HG02759 (cell line): ENCODE measurements at regions not wholly inside any gene's neighbourhood (a gene's known extent, or its start where the extent isn't known, plus 50 kb on each side); places are given as distances from the start of the nearest gene placed in this dataset.
A peak's percentile ranks its signal among the peaks of the same experiment; 100 is the strongest.
"Not testable (repeated sequence)": the region's sequence is repeated elsewhere in the genome, so short reads cannot be mapped to it uniquely, and the experiment has no call there.

Experiments used
- ATAC-seq: cut with Tn5 transposase; IDR thresholded peaks from one replicate; pipeline ENCODE4 v1.9.1; 2021; ENCODE audit warnings: mild to moderate bottlenecking, moderate library complexity; ENCODE audit not compliant: unreplicated experiment

GRCh38 chr18:961644-962355, 57.1 kb downstream of the ADCYAP1 start:
- ATAC-seq, result peak; percentile 59

GRCh38 chr18:963276-963675, 58.6 kb downstream of the ADCYAP1 start:
- no peak for ATAC-seq

GRCh38 chr18:965921-966758, 61.5 kb downstream of the ADCYAP1 start:
- no peak for ATAC-seq

DNA sequence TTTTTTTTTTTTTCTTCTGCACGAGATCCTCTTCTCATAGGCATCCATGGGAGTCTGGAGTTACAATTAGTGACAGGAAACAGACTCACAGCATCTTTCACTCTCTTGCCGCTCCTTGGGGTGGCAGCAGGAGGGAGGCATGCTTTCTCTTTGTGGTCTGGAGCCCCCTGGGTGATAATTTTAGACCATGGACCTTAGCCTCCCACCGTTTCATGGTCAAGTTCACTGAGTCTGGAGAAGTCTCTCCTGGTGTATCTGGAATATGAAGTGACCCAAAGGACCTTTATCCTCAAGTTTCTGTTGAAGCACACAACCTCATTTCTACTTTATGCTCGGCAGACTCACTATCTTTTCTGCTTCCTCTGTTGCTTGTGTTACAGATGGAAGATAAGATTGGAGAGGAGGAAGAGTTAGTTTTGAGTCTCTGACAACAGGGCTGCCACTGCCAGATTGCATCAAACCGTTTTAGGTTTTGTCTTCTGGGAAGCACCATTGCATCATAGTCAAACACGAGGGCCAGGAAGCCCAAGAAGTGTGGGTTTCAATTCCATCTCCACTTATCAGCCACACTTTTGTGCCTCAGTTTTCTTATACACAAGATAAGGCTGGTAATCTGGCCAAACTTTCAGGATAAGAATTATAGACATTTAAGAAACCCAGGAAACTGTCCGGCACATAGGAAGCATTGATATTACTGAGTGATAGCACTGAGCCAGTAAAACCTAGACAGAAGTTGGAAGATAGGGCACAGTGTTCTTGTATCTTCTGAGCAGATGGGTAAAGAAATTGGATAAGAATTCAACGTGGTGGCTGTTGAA, 62.3 kb downstream of the ADCYAP1 start:
- ATAC-seq, result no peak

DNA sequence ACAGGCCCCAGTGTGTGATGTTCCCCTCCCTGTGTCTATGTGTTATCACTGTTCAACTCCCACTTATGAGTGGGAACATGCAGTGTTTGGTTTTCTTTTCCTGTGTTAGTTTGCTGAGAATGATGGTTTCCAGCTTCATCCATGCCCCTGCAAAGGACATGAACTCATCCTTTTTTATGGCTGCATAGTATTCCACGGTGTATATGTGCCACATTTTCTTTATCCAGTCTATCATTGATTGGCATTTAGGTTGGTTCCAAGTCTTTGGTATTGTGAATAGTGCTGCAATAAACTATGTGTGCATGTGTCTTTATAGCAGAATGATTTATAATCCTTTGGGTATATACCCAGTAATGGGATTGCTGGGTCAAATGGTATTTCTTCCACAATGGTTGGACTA, 64.2 kb downstream of the ADCYAP1 start:
- not testable (repeated sequence) for ATAC-seq

DNA sequence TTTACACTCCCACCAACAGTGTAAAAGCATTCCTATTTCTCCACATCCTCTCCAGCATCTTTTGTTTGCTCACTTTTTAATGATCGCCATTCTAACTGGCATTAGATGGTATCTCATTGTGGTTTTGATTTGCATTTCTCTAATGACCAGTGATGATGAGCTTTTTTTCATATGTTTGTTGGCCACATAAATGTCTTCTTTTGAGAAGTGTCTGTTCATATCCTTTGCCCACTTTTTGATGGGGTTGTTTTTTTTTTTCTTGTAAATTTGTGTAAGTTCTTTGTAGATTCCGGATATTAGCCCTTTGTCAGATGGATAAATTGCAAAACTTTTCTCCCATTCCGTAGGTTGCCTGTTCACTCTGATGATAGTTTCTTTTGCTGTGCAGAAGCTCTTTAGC, 64.6 kb downstream of the ADCYAP1 start:
- ATAC-seq, result not testable (repeated sequence)

GRCh38 chr18:974606-975005, 69.9 kb downstream of the ADCYAP1 start:
- not testable (repeated sequence) for ATAC-seq

DNA sequence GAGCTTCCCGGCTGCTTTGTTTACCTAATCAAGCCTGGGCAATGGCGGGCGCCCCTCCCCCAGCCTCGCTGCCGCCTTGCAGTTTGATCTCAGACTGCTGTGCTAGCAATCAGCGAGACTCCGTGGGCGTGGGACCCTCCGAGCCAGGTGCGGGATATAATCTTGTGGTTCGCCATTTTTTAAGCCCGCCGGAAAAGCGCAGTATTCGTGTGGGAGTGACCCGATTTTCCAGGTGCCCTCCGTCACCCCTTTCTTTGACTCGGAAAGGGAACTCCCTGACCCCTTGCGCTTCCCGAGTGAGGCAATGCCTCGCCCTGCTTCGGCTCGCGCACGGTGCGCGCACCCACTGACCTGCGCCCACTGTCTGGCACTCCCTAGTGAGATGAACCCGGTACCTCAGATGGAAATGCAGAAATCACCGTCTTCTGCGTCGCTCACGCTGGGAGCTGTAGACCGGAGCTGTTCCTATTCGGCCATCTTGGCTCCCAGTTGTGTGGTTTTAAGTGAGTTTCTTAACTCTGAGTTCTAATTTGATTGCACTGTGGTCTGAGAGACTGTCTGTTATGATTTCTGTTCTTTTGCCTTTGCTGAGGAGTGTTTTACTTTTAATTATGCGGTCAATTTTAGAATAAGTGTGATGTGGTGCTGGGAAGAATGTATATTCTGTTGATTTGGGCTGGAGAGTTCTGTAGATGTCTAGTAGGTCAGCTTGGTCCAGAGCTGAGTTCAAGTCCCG, 71.9 kb downstream of the ADCYAP1 start:
- ATAC-seq, result not testable (repeated sequence)

DNA sequence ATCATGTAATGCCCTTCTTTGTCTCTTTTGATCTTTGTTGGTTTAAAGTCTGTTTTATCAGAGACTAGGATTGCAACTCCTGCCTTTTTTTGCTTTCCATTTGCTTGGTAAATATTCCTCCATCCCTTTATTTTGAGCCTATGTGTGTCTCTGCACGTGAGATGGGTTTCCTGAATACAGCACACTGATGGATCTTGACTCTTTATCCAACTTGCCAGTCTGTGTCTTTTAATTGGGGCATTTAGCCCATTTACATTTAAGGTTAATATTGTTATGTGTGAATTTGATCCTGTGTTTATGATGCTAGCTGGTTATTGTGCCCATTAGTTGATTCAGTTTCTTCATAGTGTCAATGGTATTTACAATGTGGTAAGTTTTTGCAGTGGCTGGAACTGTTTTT, 72.7 kb downstream of the ADCYAP1 start:
- ATAC-seq, result not testable (repeated sequence)

DNA sequence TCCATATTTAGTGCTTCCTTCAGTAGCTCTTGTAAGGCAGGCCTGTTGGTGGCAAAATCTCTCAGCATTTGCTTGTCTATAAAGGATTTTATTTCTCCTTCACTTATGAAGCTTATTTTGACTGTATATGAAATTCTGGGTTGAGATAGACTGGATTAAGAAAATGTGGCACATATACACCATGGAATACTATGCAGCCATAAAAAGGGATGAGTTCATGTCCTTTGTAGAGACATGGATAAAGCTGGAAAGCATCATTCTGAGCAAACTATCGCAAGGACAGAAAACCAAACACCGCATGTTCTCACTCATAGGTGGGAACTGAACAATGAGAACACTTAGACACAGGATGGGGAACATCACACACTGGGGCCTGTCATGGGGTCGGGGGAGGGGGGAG, 73.1 kb downstream of the ADCYAP1 start:
- not testable (repeated sequence) for ATAC-seq

- no peak for ATAC-seq
Measured at GRCh38 chr18:980586-980985, 75.9 kb downstream of the ADCYAP1 start.

- no peak for ATAC-seq
Measured at GRCh38 chr18:984004-984403, 79.3 kb downstream of the ADCYAP1 start.

DNA sequence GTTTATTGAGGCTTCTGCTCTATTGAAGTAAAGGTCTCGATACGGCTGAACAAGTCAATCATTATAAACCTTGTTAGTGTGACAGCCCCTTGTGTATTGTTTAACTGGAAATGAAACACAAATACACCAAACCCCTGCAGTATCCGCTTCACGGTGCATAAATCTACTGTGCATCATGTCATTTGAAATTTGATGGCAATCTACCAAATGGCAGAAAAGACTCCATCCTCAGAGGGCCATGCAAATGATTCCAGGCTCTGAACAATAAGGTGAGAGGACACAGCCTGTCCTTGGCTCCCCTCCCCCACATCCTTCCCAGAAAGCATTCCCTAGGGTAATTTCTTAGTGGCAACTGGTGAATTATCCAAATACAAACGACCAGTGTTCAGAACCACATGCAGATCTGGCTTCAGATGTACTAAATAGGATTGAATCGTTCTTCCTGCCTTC, 80.6 kb downstream of the ADCYAP1 start:
- no peak for ATAC-seq

DNA sequence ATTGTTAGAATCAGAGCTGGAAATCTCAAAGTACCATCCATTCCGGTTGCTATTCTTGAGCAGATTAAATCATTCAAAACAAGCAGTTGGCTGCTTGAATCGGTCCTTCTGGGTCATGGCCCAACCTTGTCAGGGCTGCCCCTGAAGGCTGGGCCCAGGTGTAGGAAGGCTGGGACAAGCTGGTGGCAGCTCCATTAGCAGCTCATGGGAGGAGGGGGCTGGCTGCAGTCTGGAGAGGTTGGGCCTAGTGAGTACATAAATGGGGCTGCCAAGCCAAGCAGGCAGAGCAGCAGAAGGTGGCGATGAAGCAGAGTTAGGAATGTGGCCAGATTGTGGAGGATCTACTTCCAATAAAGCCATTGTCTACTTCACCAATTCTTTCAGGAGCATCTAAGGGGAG, 81.4 kb downstream of the ADCYAP1 start:
- no peak for ATAC-seq

- no peak for ATAC-seq
Measured at GRCh38 chr18:986552-986951, 81.9 kb downstream of the ADCYAP1 start.

DNA sequence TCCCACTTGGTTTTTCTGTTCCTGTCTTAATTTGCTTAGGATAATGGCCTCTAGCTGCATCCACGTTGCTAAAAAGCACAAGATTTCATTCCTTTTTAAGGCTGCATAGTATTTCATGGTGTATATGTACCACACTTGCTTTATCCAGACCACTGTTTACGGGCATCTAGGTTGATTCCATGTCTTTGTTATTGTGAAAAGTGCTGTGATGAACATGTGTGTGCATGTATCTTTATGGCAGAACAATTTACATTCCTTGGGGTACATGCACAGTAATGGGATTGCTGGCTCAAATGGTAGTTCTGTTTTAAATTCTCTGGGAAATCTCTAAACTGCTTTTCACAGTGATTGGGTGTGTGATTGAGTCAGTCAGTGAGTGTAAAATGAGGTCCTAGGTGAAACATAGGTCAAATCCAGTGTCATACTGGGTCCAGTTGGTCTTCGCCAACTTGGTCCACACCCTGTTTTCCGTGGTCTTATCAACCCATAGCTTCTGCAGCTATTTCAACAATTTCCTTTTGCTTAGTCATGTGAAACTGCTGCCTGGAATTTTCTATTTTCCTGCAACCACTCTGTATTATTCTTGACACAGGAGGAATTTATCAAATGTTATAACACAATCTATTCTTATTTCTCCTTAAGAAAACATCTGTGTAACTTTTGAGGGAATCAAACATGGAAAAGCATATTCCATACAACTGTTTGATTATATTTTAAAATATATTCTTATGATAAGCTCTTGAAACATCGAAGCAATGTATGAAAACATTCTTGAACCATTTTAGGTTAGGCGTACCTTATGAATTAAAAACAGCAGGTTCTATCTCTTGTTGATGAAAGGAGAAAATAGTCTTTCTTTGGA, 82.9 kb downstream of the ADCYAP1 start:
- ATAC-seq, result no peak

- no peak for ATAC-seq
Measured at GRCh38 chr18:989425-989824, 84.8 kb downstream of the ADCYAP1 start.

- no peak for ATAC-seq
Measured at GRCh38 chr18:990197-990596, 85.5 kb downstream of the ADCYAP1 start.

DNA sequence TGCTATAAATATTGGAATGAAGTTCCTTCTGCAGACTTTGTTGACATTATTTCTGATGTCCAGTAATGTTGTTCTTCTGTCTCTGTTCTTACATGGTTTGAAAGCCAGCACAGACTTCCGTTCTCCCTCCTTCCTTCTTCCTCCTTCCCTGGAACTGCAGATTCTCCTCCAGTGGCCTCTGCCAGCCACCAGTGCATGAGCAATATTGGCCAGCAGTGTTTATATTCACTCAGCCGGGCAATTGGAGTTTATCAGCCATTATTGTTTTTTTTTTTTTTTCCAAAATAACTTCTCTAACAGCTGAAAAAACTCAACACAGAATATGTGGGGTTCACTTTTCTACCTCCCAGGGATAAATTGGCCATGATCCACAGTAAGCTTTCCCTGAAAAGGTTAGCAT, 86.8 kb downstream of the ADCYAP1 start:
- ATAC-seq, result no peak

- ATAC-seq, result no peak
Measured at GRCh38 chr18:993560-993959, 88.9 kb downstream of the ADCYAP1 start.
